Activated naive CD8-positive, alpha-beta T cell treated with anti-CD3 and anti-CD28 coated beads, Interleukin-2, amount 10 ng/mL, durations not matched to agents 7 days and 5 days (primary cell): ENCODE measurements at regions not wholly inside any gene's neighbourhood (a gene's known extent, or its start where the extent isn't known, plus 50 kb on each side); places are given as distances from the start of the nearest gene placed in this dataset.
"Not testable (repeated sequence)": the region's sequence is repeated elsewhere in the genome, so short reads cannot be mapped to it uniquely, and the experiment has no call there.

Experiments
- ATAC-seq: fragments of 150-1000 bp; cut with Tn5 transposase; one replicate; pipeline ENCODE4 v1.10.0; 2021; ENCODE audit warnings: low read depth, moderate library complexity
- POLR2A ChIA-PET: fragments of 350-600 bp; sonication (Branson Sonifier 250); formaldehyde crosslinking; loops from one replicate; lab custom pipeline; 2021; ENCODE audit warnings: antibody characterized with exemption; lab: Charles Lee
- DNase-seq: peaks from one replicate; pipeline ENCODE4 v3.0.0; 2021
- H3K27ac Mint-ChIP-seq: one replicate; pipeline ENCODE4 v1.8.0; 2022; ENCODE audit warnings: mild to moderate bottlenecking, mixed read lengths
- H3K27me3 Mint-ChIP-seq: one replicate; pipeline ENCODE4 v1.8.0; 2022; ENCODE audit warnings: mild to moderate bottlenecking, moderate library complexity, mixed read lengths
- H3K36me3 Mint-ChIP-seq: one replicate; pipeline ENCODE4 v1.8.0; 2021; ENCODE audit warnings: mild to moderate bottlenecking, mixed read lengths
- H3K4me1 Mint-ChIP-seq: one replicate; pipeline ENCODE4 v1.8.0; 2021; ENCODE audit warnings: mixed read lengths
- H3K4me3 Mint-ChIP-seq: one replicate; pipeline ENCODE4 v1.8.0; 2022; ENCODE audit warnings: mild to moderate bottlenecking, moderate library complexity, mixed read lengths
- H3K9me3 Mint-ChIP-seq: one replicate; pipeline ENCODE4 v1.8.0; 2021; ENCODE audit warnings: mixed read lengths

- Mint-ChIP-seq H3K9me3 (no peaks in the 10 kb centered on the region), H3K4me3 (no peak overlapping the region), H3K36me3 (no peaks in the 10 kb centered on the region), H3K4me1 (no peaks in the 10 kb centered on the region), H3K27me3 (peaks cover 15% of the 10 kb centered on the region), H3K27ac (no peak overlapping the region)
- POLR2A ChIA-PET: no interaction called here
- DNase-seq (no peak), ATAC-seq (no peak)
These were observed 52.8 kb upstream of the SRSF6 start for GRCh38 chr20:43404878-43405277.

- H3K27ac Mint-ChIP-seq, H3K36me3 Mint-ChIP-seq: not testable (repeated sequence)
These were observed 56.8 kb upstream of the SRSF6 start for GRCh38 chr20:43400882-43401281.

GRCh38 chr20:43398676-43399324 lies 58.9 kb upstream of the SRSF6 start:
- no peak overlapping the region for H3K27ac Mint-ChIP-seq
- POLR2A ChIA-PET: no interaction called here
- peaks cover 2% of the 10 kb centered on the region for H3K9me3 Mint-ChIP-seq
- H3K36me3 Mint-ChIP-seq: no peaks in the 10 kb centered on the region
- H3K4me3 Mint-ChIP-seq: no peak overlapping the region
- no peak for ATAC-seq
- no peak for DNase-seq
- no peaks in the 10 kb centered on the region for H3K4me1 Mint-ChIP-seq
- peaks cover 2% of the 10 kb centered on the region for H3K27me3 Mint-ChIP-seq

More at GRCh38 chr20:43400882-43401281, 56.8 kb upstream of the SRSF6 start:
- POLR2A ChIA-PET, H3K9me3 Mint-ChIP-seq, ATAC-seq, H3K4me1 Mint-ChIP-seq, H3K4me3 Mint-ChIP-seq, DNase-seq, H3K27me3 Mint-ChIP-seq: not testable (repeated sequence)

GRCh38 chr20:43397147-43397546 lies 60.5 kb upstream of the SRSF6 start:
- peaks cover 2% of the 10 kb centered on the region for H3K27me3 Mint-ChIP-seq
- POLR2A ChIA-PET: no interaction called here
- H3K9me3 Mint-ChIP-seq: peaks cover 2% of the 10 kb centered on the region
- H3K27ac Mint-ChIP-seq: no peak overlapping the region
- H3K4me3 Mint-ChIP-seq: no peak overlapping the region
- no peaks in the 10 kb centered on the region for H3K36me3 Mint-ChIP-seq
- DNase-seq (no peak), ATAC-seq (no peak)
- no peaks in the 10 kb centered on the region for H3K4me1 Mint-ChIP-seq

- no peak overlapping the region for H3K27ac Mint-ChIP-seq
- no peaks in the 10 kb centered on the region for H3K4me1 Mint-ChIP-seq
- H3K9me3 Mint-ChIP-seq: peaks cover 2% of the 10 kb centered on the region
- no peak overlapping the region for H3K4me3 Mint-ChIP-seq
- no peak for ATAC-seq
- DNase-seq: no peak
- H3K36me3 Mint-ChIP-seq: no peaks in the 10 kb centered on the region
- POLR2A ChIA-PET: no interaction called here
- H3K27me3 Mint-ChIP-seq: peaks cover 2% of the 10 kb centered on the region
These were observed 64.6 kb upstream of the SRSF6 start for GRCh38 chr20:43393052-43393451.

- Mint-ChIP-seq H3K4me3 (no peak overlapping the region), H3K4me1 (no peaks in the 10 kb centered on the region), H3K27ac (no peak overlapping the region), H3K27me3 (peaks cover 4% of the 10 kb centered on the region), H3K9me3 (peaks cover 2% of the 10 kb centered on the region), H3K36me3 (no peaks in the 10 kb centered on the region)
- DNase-seq (no peak), ATAC-seq (no peak)
- POLR2A ChIA-PET: no interaction called here
These were observed 65.1 kb upstream of the SRSF6 start for GRCh38 chr20:43392561-43392960.

GRCh38 chr20:43389839-43390626 lies 67.7 kb upstream of the SRSF6 start:
- DNase-seq (no peak), ATAC-seq (no peak)
- POLR2A ChIA-PET: interaction anchor here (0.5 kb wide), 1 partner anchor 34 kb away, joined by 3 read pairs; no protein-coding TSS in a partner anchor

GRCh38 chr20:43389211-43389610 lies 68.5 kb upstream of the SRSF6 start:
- Mint-ChIP-seq H3K36me3 (no peaks in the 10 kb centered on the region), H3K9me3 (no peaks in the 10 kb centered on the region), H3K4me3 (no peak overlapping the region), H3K27ac (no peak overlapping the region), H3K4me1 (no peaks in the 10 kb centered on the region), H3K27me3 (peaks cover 4% of the 10 kb centered on the region)
- POLR2A ChIA-PET: no interaction called here
- DNase-seq: no peak
- ATAC-seq: no peak

More at GRCh38 chr20:43389839-43390626, 67.7 kb upstream of the SRSF6 start:
- Mint-ChIP-seq H3K4me3 (no peak overlapping the region), H3K36me3 (no peaks in the 10 kb centered on the region), H3K27me3 (peaks cover 4% of the 10 kb centered on the region), H3K27ac (no peak overlapping the region), H3K9me3 (peaks cover 2% of the 10 kb centered on the region), H3K4me1 (no peaks in the 10 kb centered on the region)

GRCh38 chr20:43388268-43389002 lies 69.3 kb upstream of the SRSF6 start:
- Mint-ChIP-seq H3K27me3 (peaks cover 4% of the 10 kb centered on the region), H3K4me1 (no peaks in the 10 kb centered on the region), H3K27ac (no peak overlapping the region), H3K36me3 (no peaks in the 10 kb centered on the region), H3K4me3 (no peak overlapping the region), H3K9me3 (no peaks in the 10 kb centered on the region)
- POLR2A ChIA-PET: no interaction called here
- ATAC-seq (no peak), DNase-seq (no peak)

- Mint-ChIP-seq H3K36me3 (no peaks in the 10 kb centered on the region), H3K4me1 (no peaks in the 10 kb centered on the region), H3K4me3 (no peak overlapping the region), H3K9me3 (no peaks in the 10 kb centered on the region), H3K27me3 (peaks cover 4% of the 10 kb centered on the region), H3K27ac (no peak overlapping the region)
- ATAC-seq (no peak), DNase-seq (no peak)
- POLR2A ChIA-PET: no interaction called here
These were observed 70.0 kb upstream of the SRSF6 start for GRCh38 chr20:43387737-43388136.

- Mint-ChIP-seq H3K9me3 (no peaks in the 10 kb centered on the region), H3K4me1 (no peaks in the 10 kb centered on the region), H3K4me3 (no peak overlapping the region), H3K36me3 (no peaks in the 10 kb centered on the region), H3K27ac (no peak overlapping the region), H3K27me3 (peaks cover 4% of the 10 kb centered on the region)
- ATAC-seq (no peak), DNase-seq (no peak)
- POLR2A ChIA-PET: no interaction called here
These were observed 70.8 kb upstream of the SRSF6 start for GRCh38 chr20:43386878-43387277.

GRCh38 chr20:43385914-43386313 lies 71.8 kb upstream of the SRSF6 start:
- Mint-ChIP-seq H3K4me1 (no peaks in the 10 kb centered on the region), H3K4me3 (no peak overlapping the region), H3K36me3 (no peaks in the 10 kb centered on the region), H3K27me3 (peaks cover 4% of the 10 kb centered on the region), H3K27ac (no peak overlapping the region), H3K9me3 (no peaks in the 10 kb centered on the region)
- DNase-seq: no peak
- POLR2A ChIA-PET: no interaction called here
- ATAC-seq: no peak

GRCh38 chr20:43384101-43384940 lies 73.4 kb upstream of the SRSF6 start:
- ATAC-seq: no peak
- H3K27ac Mint-ChIP-seq: no peak overlapping the region
- POLR2A ChIA-PET: no interaction called here

More at GRCh38 chr20:43384101-43384940, 73.4 kb upstream of the SRSF6 start:
- Mint-ChIP-seq H3K27me3 (peaks cover 2% of the 10 kb centered on the region), H3K4me1 (no peaks in the 10 kb centered on the region), H3K4me3 (no peak overlapping the region), H3K9me3 (no peaks in the 10 kb centered on the region), H3K36me3 (no peaks in the 10 kb centered on the region)
- no peak for DNase-seq
